DOHH2 (cell line): ENCODE measurements at regions not wholly inside any gene's neighbourhood (a gene's known extent, or its start where the extent isn't known, plus 50 kb on each side); places are given as distances from the start of the nearest gene placed in this dataset.

ENCODE experiments used
- H3F3A ChIP-seq: fragments of 200-600 bp; sonication (generic), shearing (Covaris generic); 2 replicates; pipeline ENCODE4 v1.6.0; 2016; ENCODE audit warnings: antibody characterized with exemption, mild to moderate bottlenecking; ENCODE audit not compliant: control insufficient read depth, insufficient read depth
- H3K27ac ChIP-seq: fragments of 200-600 bp; sonication (generic); 2 replicates; pipeline ENCODE4 v1.5.1; 2014; ENCODE audit warnings: low read depth, mild to moderate bottlenecking, low read length, moderate library complexity
- H3K27me3 ChIP-seq: fragments of 200-600 bp; sonication (generic); 2 replicates; pipeline ENCODE4 v1.6.1; 2014; ENCODE audit warnings: mild to moderate bottlenecking, low read length, mixed read lengths; ENCODE audit not compliant: control insufficient read depth
- H3K36me3 ChIP-seq: fragments of 200-600 bp; sonication (generic); 2 replicates; pipeline ENCODE4 v1.6.1; 2014; ENCODE audit warnings: mild to moderate bottlenecking, low read length, moderate library complexity, mixed read lengths; ENCODE audit not compliant: control insufficient read depth
- H3K4me1 ChIP-seq: fragments of 200-600 bp; sonication (generic); 2 replicates; pipeline ENCODE4 v1.6.1; 2014; ENCODE audit warnings: mild to moderate bottlenecking, low read length, mixed read lengths; ENCODE audit not compliant: control insufficient read depth
- H3K4me2 ChIP-seq: fragments of 200-600 bp; sonication (generic); 2 replicates; pipeline ENCODE4 v1.6.0; 2014; ENCODE audit warnings: mild to moderate bottlenecking, low read length, moderate library complexity
- H3K4me3 ChIP-seq: fragments of 200-600 bp; sonication (generic); 2 replicates; pipeline ENCODE4 v1.5.1; 2014; ENCODE audit warnings: mild to moderate bottlenecking, low read length, mixed read lengths
- H3K79me2 ChIP-seq: fragments of 200-600 bp; sonication (generic); 2 replicates; pipeline ENCODE4 v1.6.1; 2014; ENCODE audit warnings: mild to moderate bottlenecking, low read length, mixed read lengths; ENCODE audit not compliant: control insufficient read depth
- H3K9me2 ChIP-seq: fragments of 200-600 bp; sonication (generic); replicated peaks from 2 replicates; pipeline ENCODE4 v1.6.1; 2014; ENCODE audit warnings: mild to moderate bottlenecking, low read length, mixed read lengths; ENCODE audit not compliant: control insufficient read depth
- H3K9me3 ChIP-seq: fragments of 200-600 bp; sonication (generic); 2 replicates; pipeline ENCODE4 v1.6.1; 2014; ENCODE audit warnings: antibody characterized with exemption, low read length, mixed read lengths; ENCODE audit not compliant: control insufficient read depth, insufficient read depth
- H4K20me1 ChIP-seq: fragments of 200-600 bp; sonication (generic); 2 replicates; pipeline ENCODE4 v1.6.0; 2014; ENCODE audit warnings: low read depth, mild to moderate bottlenecking, antibody characterized with exemption, low read length, moderate library complexity; ENCODE audit not compliant: control insufficient read depth, insufficient read depth
- CTCF ChIP-seq: fragments of 200-600 bp; sonication (generic); IDR thresholded peaks from one replicate; pipeline ENCODE4 v1.5.1; 2014; ENCODE audit warnings: antibody characterized with exemption, mild to moderate bottlenecking, low read depth, low read length; ENCODE audit not compliant: poor library complexity, severe bottlenecking
- EZH2phosphoT487 ChIP-seq: fragments of 200-600 bp; sonication (generic); IDR thresholded peaks from 2 replicates; pipeline ENCODE4 v1.6.1; 2017; ENCODE audit warnings: borderline replicate concordance, mild to moderate bottlenecking, antibody characterized with exemption, low read length, moderate library complexity, mixed read lengths

GRCh38 chr7:26078437-26079336, 73.3 kb upstream of the NFE2L3 start:
- Histone ChIP-seq H3K9me3 (no peaks in the 10 kb centered on the region), H3K27me3 (peaks cover 66% of the 10 kb centered on the region), H4K20me1 (no peaks in the 10 kb centered on the region), H3F3A (no peaks in the 10 kb centered on the region), H3K4me2 (peak overlapping the region; percentile 40), H3K36me3 (no peaks in the 10 kb centered on the region), H3K4me3 (peak overlapping the region; percentile 15), H3K4me1 (peaks cover 6% of the 10 kb centered on the region), H3K79me2 (no peaks in the 10 kb centered on the region), H3K27ac (no peak overlapping the region), H3K9me2 (no peaks in the 10 kb centered on the region)
- no peak for TF ChIP-seq EZH2phosphoT487
- TF ChIP-seq CTCF = peak; percentile 85

- H3K9me3 ChIP-seq = no peaks in the 10 kb centered on the region
- no peak overlapping the region for H3K27ac ChIP-seq
- H3K36me3 ChIP-seq = no peaks in the 10 kb centered on the region
- no peaks in the 10 kb centered on the region for H3F3A ChIP-seq
- no peaks in the 10 kb centered on the region for H3K9me2 ChIP-seq
- TF ChIP-seq CTCF (no peak), EZH2phosphoT487 (no peak)
- H3K79me2 ChIP-seq = no peaks in the 10 kb centered on the region
- no peak overlapping the region for H3K4me3 ChIP-seq
- no peak overlapping the region for H3K4me2 ChIP-seq
- H3K27me3 ChIP-seq = peaks cover 52% of the 10 kb centered on the region
- H4K20me1 ChIP-seq = no peaks in the 10 kb centered on the region
- H3K4me1 ChIP-seq = peaks cover 6% of the 10 kb centered on the region
Measured at GRCh38 chr7:26081638-26082037, 70.4 kb upstream of the NFE2L3 start.

- H3K4me3 ChIP-seq = no peak overlapping the region
- no peak for TF ChIP-seq EZH2phosphoT487
- TF ChIP-seq CTCF = no peak
- H3F3A ChIP-seq = no peaks in the 10 kb centered on the region
- no peak overlapping the region for H3K27ac ChIP-seq
- no peaks in the 10 kb centered on the region for H4K20me1 ChIP-seq
- no peak overlapping the region for H3K4me2 ChIP-seq
- H3K9me2 ChIP-seq = no peaks in the 10 kb centered on the region
- no peaks in the 10 kb centered on the region for H3K79me2 ChIP-seq
- H3K27me3 ChIP-seq = peaks cover 46% of the 10 kb centered on the region
- H3K9me3 ChIP-seq = no peaks in the 10 kb centered on the region
- H3K36me3 ChIP-seq = no peaks in the 10 kb centered on the region
- peaks cover 6% of the 10 kb centered on the region for H3K4me1 ChIP-seq
Measured at GRCh38 chr7:26083113-26083512, 68.9 kb upstream of the NFE2L3 start.
